Lung (tissue), 11 donors: ENCODE measurements at regions not wholly inside any gene's neighbourhood (a gene's known extent, or its start where the extent isn't known, plus 50 kb on each side); places are given as distances from the start of the nearest gene placed in this dataset.

Source experiments
- ATAC-seq: fragments of 200-7000 bp; cut with Tn5 transposase; one replicate; pipeline ENCODE4 v1.9.1; 2020; ENCODE audit warnings: moderate number of reproducible peaks; ENCODE audit not compliant: insufficient read depth, low FRiP score
- DNase-seq, 3 donors: peaks; one replicate each; pipeline ENCODE4 v3.0.0-alpha.2; 2013 to 2017
- H3K27ac ChIP-seq, 2 donors: one replicate each; pipeline ENCODE4 v1.5.1; 2013; ENCODE audit warnings: mild to moderate bottlenecking in 2 of 2, moderate library complexity in 2 of 2, control low read depth in 1 of 2, inconsistent platforms in 1 of 2, low read depth in 1 of 2, low read length in 1 of 2
- H3K27me3 ChIP-seq, 3 donors: one replicate each; pipeline ENCODE4 v1.5.1; 2013; ENCODE audit warnings: low read length in 2 of 3; ENCODE audit not compliant: control insufficient read depth in 3 of 3, insufficient read depth in 3 of 3
- H3K36me3 ChIP-seq, 4 donors: one replicate each; pipeline ENCODE4 v1.5.1; 2013; ENCODE audit warnings: low read length in 4 of 4, mild to moderate bottlenecking in 1 of 4, moderate library complexity in 1 of 4; ENCODE audit not compliant: control insufficient read depth in 4 of 4, insufficient read depth in 4 of 4
- H3K4me1 ChIP-seq, 5 donors: one replicate each; pipeline ENCODE4 v1.5.1; 2013; ENCODE audit warnings: low read length in 5 of 5, mild to moderate bottlenecking in 2 of 5, moderate library complexity in 1 of 5; ENCODE audit not compliant: control insufficient read depth in 5 of 5, insufficient read depth in 5 of 5
- H3K4me3 ChIP-seq: one replicate; pipeline ENCODE4 v1.5.1; 2013; ENCODE audit warnings: mild to moderate bottlenecking, control low read depth, moderate library complexity
- H3K9ac ChIP-seq, 2 donors: one replicate each; pipeline ENCODE4 v1.5.1; 2013; ENCODE audit warnings: low read length in 2 of 2, control low read depth in 1 of 2; ENCODE audit not compliant: insufficient read depth in 1 of 2
- H3K9me3 ChIP-seq, 4 donors: one replicate each; pipeline ENCODE4 v1.5.1; 2013; ENCODE audit warnings: low read length in 3 of 4, mild to moderate bottlenecking in 1 of 4, moderate library complexity in 1 of 4; ENCODE audit not compliant: control insufficient read depth in 4 of 4, insufficient read depth in 3 of 4
- CTCF ChIP-seq: IDR thresholded peaks from 2 replicates; pipeline ENCODE4 v1.5.1; 2012; ENCODE audit warnings: mild to moderate bottlenecking; ENCODE audit errors: control extremely low read depth, extremely low read depth
- WGBS, 2 donors: extraction: QIAGEN DNeasy Blood & Tissue Kit; methylation state at CpG; one replicate each; pipeline ENCODE4 v1.1.7; 2013; 5-methylcytosine and 5-hydroxymethylcytosine counted together
- donor health status: control.
- donor health status: control.
- donor health status: Bipolar disorder and iron deficiency.
- donor health status: healthy.
- donor health status: DM: yes; HTN: yes; CAD: no.

GRCh38 chr4:19772581-19772980 is 479.1 kb upstream of the SLIT2 start:
- ATAC-seq = no peak
- WGBS, 2 donors = 67 to 68% methylated on average over 1 of the region's 1 CpG
- TF ChIP-seq CTCF = no peak

DNA sequence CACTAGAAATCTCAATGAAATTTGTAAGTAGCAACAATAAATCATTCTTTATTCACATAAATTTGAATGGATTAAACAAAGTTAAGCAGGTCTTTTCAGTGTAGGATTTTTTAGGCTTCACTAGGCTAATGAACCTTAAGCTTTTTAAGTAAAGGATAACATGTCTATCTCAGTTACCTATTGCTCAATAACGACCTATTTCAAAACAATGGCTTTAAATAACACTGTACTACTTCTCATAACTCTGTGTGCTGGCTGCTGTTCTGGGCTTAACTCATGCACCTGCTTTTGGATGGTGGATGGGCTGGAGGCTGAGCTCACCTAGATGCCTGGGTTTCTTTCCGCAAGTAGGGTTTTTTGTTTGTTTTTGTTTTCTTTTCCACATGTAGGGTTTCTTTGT is 495.0 kb upstream of the SLIT2 start:
- TF ChIP-seq CTCF = no peak
- H3K27me3 ChIP-seq = no peaks in the 10 kb centered on the region
- no peak for DNase-seq
- ATAC-seq = no peak
- no peaks in the 10 kb centered on the region for H3K36me3 ChIP-seq
- no peak overlapping the region for H3K27ac ChIP-seq
- H3K9ac ChIP-seq = no peak overlapping the region
- no peaks in the 10 kb centered on the region for H3K4me1 ChIP-seq
- H3K4me3 ChIP-seq = no peak overlapping the region
- 71 to 74% methylated on average over 2 of the region's 2 CpGs for WGBS, 2 donors
- no peaks in the 10 kb centered on the region for H3K9me3 ChIP-seq

More at GRCh38 chr4:19772581-19772980, 479.1 kb upstream of the SLIT2 start:
- H3K4me3 ChIP-seq = no peak overlapping the region
- no peaks in the 10 kb centered on the region for H3K27me3 ChIP-seq
- H3K9ac ChIP-seq = no peak overlapping the region
- H3K36me3 ChIP-seq = no peaks in the 10 kb centered on the region
- no peak for DNase-seq
- no peak overlapping the region for H3K27ac ChIP-seq
- no peaks in the 10 kb centered on the region for H3K4me1 ChIP-seq
- peaks cover 0 to 3% (median 0%) of the 10 kb centered on the region in 4 donors for H3K9me3 ChIP-seq

DNA sequence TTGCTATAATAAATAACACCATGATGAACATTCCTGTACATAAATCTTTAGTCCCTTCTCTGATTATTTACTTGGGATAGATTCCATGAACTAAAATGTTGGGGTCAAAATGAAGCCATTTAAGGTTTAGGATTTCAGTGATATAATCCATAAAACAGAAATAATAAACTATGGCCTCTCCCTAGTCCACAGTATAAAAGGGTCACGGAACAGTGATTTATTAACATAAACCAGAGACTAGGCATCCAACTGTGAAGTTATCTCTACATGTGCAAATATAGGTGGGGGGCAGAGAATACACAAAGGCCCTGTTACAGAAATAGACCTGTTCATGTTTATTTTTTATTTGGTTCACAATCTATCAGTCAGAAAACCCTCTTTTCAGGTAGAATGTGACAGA is 499.1 kb upstream of the SLIT2 start:
- no peak for DNase-seq
- no peak for ATAC-seq
- H3K4me1 ChIP-seq = peaks cover 0 to 26% (median 0%) of the 10 kb centered on the region in 5 donors
- no peak overlapping the region for H3K9ac ChIP-seq
- no peaks in the 10 kb centered on the region for H3K27me3 ChIP-seq
- no peak for TF ChIP-seq CTCF
- WGBS, 2 donors = 87 to 95% methylated on average over 1 of the region's 1 CpG
- H3K36me3 ChIP-seq = no peaks in the 10 kb centered on the region
- H3K9me3 ChIP-seq = no peaks in the 10 kb centered on the region
- H3K4me3 ChIP-seq = no peak overlapping the region
- no peak overlapping the region for H3K27ac ChIP-seq
